GM12874 (cell line): ENCODE measurements at regions not wholly inside any gene's neighbourhood (a gene's known extent, or its start where the extent isn't known, plus 50 kb on each side); places are given as distances from the start of the nearest gene placed in this dataset.

Experiments used
- CTCF ChIP-seq: IDR thresholded peaks from 2 replicates; pipeline ENCODE4 v1.5.1; 2011; ENCODE audit warnings: low read depth, mild to moderate bottlenecking, control low read depth, low read length, moderate library complexity; ENCODE audit not compliant: insufficient read depth

GRCh38 chr14:71765505-71765904 is 166.7 kb upstream of the RGS6 start:
- no peak for TF ChIP-seq CTCF

GRCh38 chr14:71770431-71770830 is 161.8 kb upstream of the RGS6 start:
- no peak for TF ChIP-seq CTCF

GRCh38 chr14:71773898-71774481 is 158.2 kb upstream of the RGS6 start:
- TF ChIP-seq CTCF = no peak

- 0 out of 2 replicates have a peak, but pooled peaks have one; percentile 8 for TF ChIP-seq CTCF
These were observed 155.5 kb upstream of the RGS6 start for GRCh38 chr14:71776471-71777360.

GRCh38 chr14:71780075-71780474 is 152.2 kb upstream of the RGS6 start:
- no peak for TF ChIP-seq CTCF

- no peak for TF ChIP-seq CTCF
These were observed 151.4 kb upstream of the RGS6 start for GRCh38 chr14:71780822-71781221.

GRCh38 chr14:71783088-71783487 is 149.1 kb upstream of the RGS6 start:
- no peak for TF ChIP-seq CTCF
